Activated naive CD8-positive, alpha-beta T cell treated with anti-CD3 and anti-CD28 coated beads for 36 hours (primary cell): ENCODE measurements at regions not wholly inside any gene's neighbourhood (a gene's known extent, or its start where the extent isn't known, plus 50 kb on each side); places are given as distances from the start of the nearest gene placed in this dataset.

Source experiments
- DNase-seq: peaks from one replicate; pipeline ENCODE4 v3.0.0; 2021
- H3K27ac Mint-ChIP-seq: one replicate; pipeline ENCODE4 v1.8.0; 2022; ENCODE audit warnings: mild to moderate bottlenecking, moderate library complexity, mixed read lengths
- H3K27me3 Mint-ChIP-seq: one replicate; pipeline ENCODE4 v1.8.0; 2022; ENCODE audit warnings: mild to moderate bottlenecking, mixed read lengths
- H3K36me3 Mint-ChIP-seq: one replicate; pipeline ENCODE4 v1.8.0; 2021; ENCODE audit warnings: mild to moderate bottlenecking, mixed read lengths
- H3K4me1 Mint-ChIP-seq: one replicate; pipeline ENCODE4 v1.8.0; 2021; ENCODE audit warnings: mixed read lengths
- H3K4me3 Mint-ChIP-seq: one replicate; pipeline ENCODE4 v1.8.0; 2022; ENCODE audit warnings: mild to moderate bottlenecking, moderate library complexity, mixed read lengths
- H3K9me3 Mint-ChIP-seq: one replicate; pipeline ENCODE4 v1.8.0; 2022; ENCODE audit warnings: mixed read lengths

GRCh38 chr6:91482498-91482897 lies 895.6 kb upstream of the MAP3K7 start:
- no peak overlapping the region for H3K27ac Mint-ChIP-seq
- no peaks in the 10 kb centered on the region for H3K36me3 Mint-ChIP-seq
- no peaks in the 10 kb centered on the region for H3K27me3 Mint-ChIP-seq
- H3K4me3 Mint-ChIP-seq, result no peak overlapping the region
- no peaks in the 10 kb centered on the region for H3K9me3 Mint-ChIP-seq
- no peak for DNase-seq
- no peaks in the 10 kb centered on the region for H3K4me1 Mint-ChIP-seq

- no peak overlapping the region for H3K4me3 Mint-ChIP-seq
- H3K9me3 Mint-ChIP-seq, result no peaks in the 10 kb centered on the region
- no peak overlapping the region for H3K27ac Mint-ChIP-seq
- H3K36me3 Mint-ChIP-seq, result no peaks in the 10 kb centered on the region
- no peaks in the 10 kb centered on the region for H3K4me1 Mint-ChIP-seq
- DNase-seq, result no peak
- no peaks in the 10 kb centered on the region for H3K27me3 Mint-ChIP-seq
These were observed 893.5 kb upstream of the MAP3K7 start for GRCh38 chr6:91480402-91480801.

- Mint-ChIP-seq H3K27me3 (peaks cover 4% of the 10 kb centered on the region), H3K4me1 (no peaks in the 10 kb centered on the region), H3K36me3 (no peaks in the 10 kb centered on the region), H3K9me3 (peaks cover 2% of the 10 kb centered on the region), H3K27ac (no peak overlapping the region), H3K4me3 (no peak overlapping the region)
- DNase-seq, result no peak
These were observed 890.8 kb upstream of the MAP3K7 start for GRCh38 chr6:91477688-91478087.

- Mint-ChIP-seq H3K4me3 (no peak overlapping the region), H3K27ac (no peak overlapping the region), H3K36me3 (no peaks in the 10 kb centered on the region), H3K27me3 (peaks cover 4% of the 10 kb centered on the region), H3K9me3 (peaks cover 2% of the 10 kb centered on the region), H3K4me1 (no peaks in the 10 kb centered on the region)
- DNase-seq, result no peak
These were observed 889.1 kb upstream of the MAP3K7 start for GRCh38 chr6:91476000-91476399.

GRCh38 chr6:91465393-91465792 lies 878.5 kb upstream of the MAP3K7 start:
- Mint-ChIP-seq H3K9me3 (peaks cover 3% of the 10 kb centered on the region), H3K4me3 (no peak overlapping the region), H3K36me3 (no peaks in the 10 kb centered on the region)

GRCh38 chr6:91464718-91465117 lies 877.8 kb upstream of the MAP3K7 start:
- H3K4me3 Mint-ChIP-seq, result no peak overlapping the region
- no peaks in the 10 kb centered on the region for H3K36me3 Mint-ChIP-seq
- H3K9me3 Mint-ChIP-seq, result peaks cover 3% of the 10 kb centered on the region
- no peaks in the 10 kb centered on the region for H3K27me3 Mint-ChIP-seq
- no peaks in the 10 kb centered on the region for H3K4me1 Mint-ChIP-seq
- no peak overlapping the region for H3K27ac Mint-ChIP-seq
- no peak for DNase-seq

More at GRCh38 chr6:91465393-91465792, 878.5 kb upstream of the MAP3K7 start:
- DNase-seq, result no peak
- H3K27me3 Mint-ChIP-seq, result no peaks in the 10 kb centered on the region
- no peaks in the 10 kb centered on the region for H3K4me1 Mint-ChIP-seq
- H3K27ac Mint-ChIP-seq, result no peak overlapping the region

- H3K27me3 Mint-ChIP-seq, result no peaks in the 10 kb centered on the region
- peaks cover 2% of the 10 kb centered on the region for H3K9me3 Mint-ChIP-seq
- no peaks in the 10 kb centered on the region for H3K4me1 Mint-ChIP-seq
- no peak for DNase-seq
- H3K27ac Mint-ChIP-seq, result no peak overlapping the region
- H3K4me3 Mint-ChIP-seq, result no peak overlapping the region
- no peaks in the 10 kb centered on the region for H3K36me3 Mint-ChIP-seq
These were observed 877.3 kb upstream of the MAP3K7 start for GRCh38 chr6:91464201-91464600.

GRCh38 chr6:91462241-91462640 lies 875.4 kb upstream of the MAP3K7 start:
- no peak for DNase-seq
- Mint-ChIP-seq H3K4me3 (no peak overlapping the region), H3K4me1 (no peaks in the 10 kb centered on the region)

GRCh38 chr6:91453224-91453878 lies 866.5 kb upstream of the MAP3K7 start:
- H3K4me3 Mint-ChIP-seq, result no peak overlapping the region
- H3K27me3 Mint-ChIP-seq, result no peaks in the 10 kb centered on the region
- DNase-seq, result no peak

More at GRCh38 chr6:91462241-91462640, 875.4 kb upstream of the MAP3K7 start:
- Mint-ChIP-seq H3K27me3 (no peaks in the 10 kb centered on the region), H3K27ac (no peak overlapping the region), H3K36me3 (no peaks in the 10 kb centered on the region), H3K9me3 (no peaks in the 10 kb centered on the region)

GRCh38 chr6:91449539-91449938 lies 862.7 kb upstream of the MAP3K7 start:
- no peaks in the 10 kb centered on the region for H3K9me3 Mint-ChIP-seq
- no peak for DNase-seq
- H3K27me3 Mint-ChIP-seq, result no peaks in the 10 kb centered on the region
- H3K36me3 Mint-ChIP-seq, result no peaks in the 10 kb centered on the region
- no peaks in the 10 kb centered on the region for H3K4me1 Mint-ChIP-seq
- H3K27ac Mint-ChIP-seq, result no peak overlapping the region
- H3K4me3 Mint-ChIP-seq, result no peak overlapping the region

More at GRCh38 chr6:91453224-91453878, 866.5 kb upstream of the MAP3K7 start:
- Mint-ChIP-seq H3K4me1 (no peaks in the 10 kb centered on the region), H3K36me3 (no peaks in the 10 kb centered on the region), H3K9me3 (no peaks in the 10 kb centered on the region), H3K27ac (no peak overlapping the region)

GRCh38 chr6:91447530-91448254 lies 860.8 kb upstream of the MAP3K7 start:
- Mint-ChIP-seq H3K4me1 (no peaks in the 10 kb centered on the region), H3K27me3 (no peaks in the 10 kb centered on the region), H3K36me3 (no peaks in the 10 kb centered on the region), H3K4me3 (no peak overlapping the region), H3K27ac (no peak overlapping the region), H3K9me3 (no peaks in the 10 kb centered on the region)
- no peak for DNase-seq

- H3K27me3 Mint-ChIP-seq, result no peaks in the 10 kb centered on the region
- H3K4me1 Mint-ChIP-seq, result no peaks in the 10 kb centered on the region
- no peak overlapping the region for H3K4me3 Mint-ChIP-seq
- H3K9me3 Mint-ChIP-seq, result no peaks in the 10 kb centered on the region
- DNase-seq, result no peak
- no peaks in the 10 kb centered on the region for H3K36me3 Mint-ChIP-seq
- H3K27ac Mint-ChIP-seq, result no peak overlapping the region
These were observed 860.2 kb upstream of the MAP3K7 start for GRCh38 chr6:91447081-91447480.

- Mint-ChIP-seq H3K4me3 (no peak overlapping the region), H3K27ac (no peak overlapping the region), H3K27me3 (no peaks in the 10 kb centered on the region), H3K4me1 (no peaks in the 10 kb centered on the region), H3K36me3 (no peaks in the 10 kb centered on the region), H3K9me3 (no peaks in the 10 kb centered on the region)
- no peak for DNase-seq
These were observed 856.5 kb upstream of the MAP3K7 start for GRCh38 chr6:91443405-91443804.

- DNase-seq, result no peak
- H3K9me3 Mint-ChIP-seq, result no peaks in the 10 kb centered on the region
- H3K36me3 Mint-ChIP-seq, result no peaks in the 10 kb centered on the region
- H3K4me3 Mint-ChIP-seq, result no peak overlapping the region
- H3K27ac Mint-ChIP-seq, result no peak overlapping the region
- H3K27me3 Mint-ChIP-seq, result no peaks in the 10 kb centered on the region
- no peaks in the 10 kb centered on the region for H3K4me1 Mint-ChIP-seq
These were observed 855.5 kb upstream of the MAP3K7 start for GRCh38 chr6:91442342-91442741.

GRCh38 chr6:91438570-91438969 lies 851.7 kb upstream of the MAP3K7 start:
- no peak overlapping the region for H3K27ac Mint-ChIP-seq

GRCh38 chr6:91437315-91437729 lies 850.5 kb upstream of the MAP3K7 start:
- DNase-seq, result no peak
- H3K36me3 Mint-ChIP-seq, result no peaks in the 10 kb centered on the region
- H3K27me3 Mint-ChIP-seq, result no peaks in the 10 kb centered on the region
- H3K27ac Mint-ChIP-seq, result no peak overlapping the region
- H3K4me3 Mint-ChIP-seq, result no peak overlapping the region
- H3K4me1 Mint-ChIP-seq, result no peaks in the 10 kb centered on the region
- no peaks in the 10 kb centered on the region for H3K9me3 Mint-ChIP-seq

More at GRCh38 chr6:91438570-91438969, 851.7 kb upstream of the MAP3K7 start:
- no peaks in the 10 kb centered on the region for H3K9me3 Mint-ChIP-seq
- H3K36me3 Mint-ChIP-seq, result no peaks in the 10 kb centered on the region
- no peak for DNase-seq
- no peak overlapping the region for H3K4me3 Mint-ChIP-seq
- no peaks in the 10 kb centered on the region for H3K27me3 Mint-ChIP-seq
- no peaks in the 10 kb centered on the region for H3K4me1 Mint-ChIP-seq
